Keratinocyte (primary cell): ENCODE measurements at regions not wholly inside any gene's neighbourhood (a gene's known extent, or its start where the extent isn't known, plus 50 kb on each side); places are given as distances from the start of the nearest gene placed in this dataset.

ENCODE experiments used
- DNase-seq: peaks from one replicate; pipeline ENCODE4 v3.0.0-alpha.2; 2011; ENCODE audit warnings: low read depth, missing footprints, low spot score
- FAIRE-seq: peaks from 2 replicates; lab custom pipeline; 2011; peaks lifted over from hg19 to GRCh38; lab: Jason Lieb, UNC
- H2AFZ ChIP-seq: 2 replicates; pipeline ENCODE4 v1.6.0; 2012; ENCODE audit warnings: low read length, control low read depth, inconsistent platforms; ENCODE audit not compliant: control insufficient read depth
- H3K27ac ChIP-seq: 2 replicates; pipeline ENCODE4 v1.5.1; 2011; ENCODE audit warnings: low read length; ENCODE audit not compliant: control insufficient read depth, insufficient read depth
- H3K27me3 ChIP-seq: 3 replicates; pipeline ENCODE4 v1.6.0; 2011; ENCODE audit warnings: low read length; ENCODE audit not compliant: control insufficient read depth, insufficient read depth; ENCODE audit errors: extremely low read depth
- H3K36me3 ChIP-seq, 2 experiments: 2 replicates in 1 of 2; 3 replicates in 1 of 2; pipeline ENCODE4 v1.5.1; 2011; ENCODE audit warnings: low read length in 2 of 2, mild to moderate bottlenecking in 1 of 2; ENCODE audit not compliant: control insufficient read depth in 2 of 2, insufficient read depth in 2 of 2; ENCODE audit errors: extremely low read depth in 1 of 2
- H3K4me1 ChIP-seq: 3 replicates; pipeline ENCODE4 v1.5.1; 2011; ENCODE audit warnings: low read length; ENCODE audit not compliant: control insufficient read depth, insufficient read depth; ENCODE audit errors: extremely low read depth
- H3K4me2 ChIP-seq: 3 replicates; pipeline ENCODE4 v1.6.0; 2011; ENCODE audit warnings: low read depth, low read length; ENCODE audit not compliant: control insufficient read depth, insufficient read depth; ENCODE audit errors: extremely low read depth
- H3K4me3 ChIP-seq, 3 experiments: fragments of 200-600 bp in 1 of 3; sonication (generic) in 1 of 3; 2 replicates in 2 of 3; 3 replicates in 1 of 3; pipeline ENCODE4 v1.5.1; 2011 to 2016; ENCODE audit warnings: low read length in 3 of 3, mild to moderate bottlenecking in 3 of 3, control low read depth in 2 of 3, inconsistent platforms in 1 of 3, low read depth in 1 of 3, mixed read lengths in 1 of 3, mixed run types in 1 of 3, moderate library complexity in 1 of 3; ENCODE audit not compliant: control insufficient read depth in 2 of 3, insufficient read depth in 2 of 3; ENCODE audit errors: extremely low read depth in 1 of 3
- H3K79me2 ChIP-seq: 2 replicates; pipeline ENCODE4 v1.6.0; 2012; ENCODE audit warnings: low read length; ENCODE audit not compliant: control insufficient read depth, insufficient read depth
- H3K9ac ChIP-seq: 3 replicates; pipeline ENCODE4 v1.6.0; 2011; ENCODE audit warnings: low read length; ENCODE audit not compliant: control insufficient read depth, insufficient read depth; ENCODE audit errors: extremely low read depth
- H3K9me1 ChIP-seq: 3 replicates; pipeline ENCODE4 v1.6.0; 2011; ENCODE audit warnings: low read length; ENCODE audit not compliant: control insufficient read depth, insufficient read depth; ENCODE audit errors: extremely low read depth
- H3K9me3 ChIP-seq: 2 replicates; pipeline ENCODE4 v1.5.1; 2012; ENCODE audit warnings: low read depth, low read length; ENCODE audit not compliant: control insufficient read depth
- H4K20me1 ChIP-seq: 3 replicates; pipeline ENCODE4 v1.6.0; 2011; ENCODE audit warnings: low read length; ENCODE audit not compliant: control insufficient read depth, insufficient read depth; ENCODE audit errors: extremely low read depth
- EZH2 ChIP-seq: IDR thresholded peaks from one replicate; pipeline ENCODE4 v1.6.1; 2012; ENCODE audit warnings: inconsistent platforms, mild to moderate bottlenecking, low read length, moderate library complexity
- dilution Hi-C: fragments of 300-500 bp; cut with MboI; formaldehyde crosslinking; loops from one replicate; pipeline ENCODE4 v1.7.0; 2020; ENCODE audit warnings: low sequenced_read_pairs; ENCODE audit not compliant: extremely low pct_ligation_motif_present
- TF ChIP-seq, protein P1 (sequence below), 3 experiments: IDR thresholded peaks in 1 of 3; conservative IDR thresholded peaks in 1 of 3; optimal IDR thresholded peaks in 1 of 3; 2 replicates in 2 of 3; 3 replicates in 1 of 3; pipeline versions ENCODE3 to v1.5.1; 2011; ENCODE audit warnings: low read length in 3 of 3, mild to moderate bottlenecking in 3 of 3, moderate library complexity in 2 of 3, control low read depth in 1 of 3, inconsistent platforms in 1 of 3; ENCODE audit not compliant: insufficient read depth in 2 of 3; ENCODE audit errors: extremely low read depth in 1 of 3

DNA sequence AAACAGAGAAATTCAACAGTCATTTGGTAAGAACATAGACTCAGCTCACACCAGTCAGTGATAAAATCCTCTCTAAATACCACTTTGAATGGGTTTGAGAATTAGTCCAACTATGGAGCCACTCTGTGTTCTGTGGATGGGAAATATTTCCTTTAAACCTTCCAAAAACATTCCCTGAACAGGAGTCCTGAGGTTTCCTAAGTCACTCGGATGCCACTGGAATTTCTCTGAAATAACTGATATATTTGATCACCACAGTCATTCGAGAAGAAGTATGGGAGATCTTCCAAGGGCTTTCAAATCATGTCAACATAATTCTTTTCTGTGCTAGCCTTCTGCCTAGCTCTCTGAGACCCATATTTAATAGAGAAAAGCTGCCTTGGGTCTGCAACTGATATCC, 958.6 kb downstream of the STIM2 start:
- Histone ChIP-seq H3K27me3 (no peaks in the 10 kb centered on the region), H3K9ac (no peak overlapping the region), H4K20me1 (no peaks in the 10 kb centered on the region), H3K4me2 (no peak overlapping the region), H3K9me1 (no peaks in the 10 kb centered on the region), H3K4me3 (no peak overlapping the region), H3K36me3 (no peaks in the 10 kb centered on the region), H3K9me3 (no peaks in the 10 kb centered on the region), H3K4me1 (no peaks in the 10 kb centered on the region), H3K79me2 (no peaks in the 10 kb centered on the region), H2AFZ (no peak overlapping the region), H3K27ac (no peak overlapping the region)
- no peak for FAIRE-seq
- no peak for TF ChIP-seq EZH2
- dilution Hi-C loops = no loop called here
- no peak for DNase-seq

DNA sequence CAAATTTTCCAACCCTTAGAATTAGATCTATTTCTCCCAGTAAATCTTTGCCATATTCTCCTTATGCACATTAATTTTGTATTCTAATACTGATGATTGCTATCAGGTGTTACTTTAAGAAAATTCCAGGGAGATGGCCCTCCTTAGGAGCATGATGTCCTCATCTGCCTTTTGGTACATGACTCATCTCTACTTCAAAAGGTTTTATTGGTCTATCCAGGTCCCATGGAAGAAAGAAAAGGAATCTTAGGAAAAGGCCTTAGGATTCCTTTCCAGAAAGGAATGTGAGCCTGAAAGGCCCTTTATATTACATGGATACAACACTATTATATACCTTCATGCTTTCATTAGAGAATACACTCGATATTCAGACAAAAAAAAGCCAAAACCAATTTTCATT, 968.2 kb downstream of the STIM2 start:
- DNase-seq = no peak
- Histone ChIP-seq H2AFZ (no peak overlapping the region), H3K27me3 (no peaks in the 10 kb centered on the region), H3K36me3 (no peaks in the 10 kb centered on the region), H3K4me3 (no peak overlapping the region), H3K4me1 (no peaks in the 10 kb centered on the region), H3K9me1 (no peaks in the 10 kb centered on the region), H3K79me2 (no peaks in the 10 kb centered on the region), H3K9me3 (no peaks in the 10 kb centered on the region), H3K4me2 (no peak overlapping the region), H4K20me1 (no peaks in the 10 kb centered on the region), H3K9ac (no peak overlapping the region), H3K27ac (no peak overlapping the region)
- no peak for TF ChIP-seq EZH2
- TF ChIP-seq, protein P1, sequence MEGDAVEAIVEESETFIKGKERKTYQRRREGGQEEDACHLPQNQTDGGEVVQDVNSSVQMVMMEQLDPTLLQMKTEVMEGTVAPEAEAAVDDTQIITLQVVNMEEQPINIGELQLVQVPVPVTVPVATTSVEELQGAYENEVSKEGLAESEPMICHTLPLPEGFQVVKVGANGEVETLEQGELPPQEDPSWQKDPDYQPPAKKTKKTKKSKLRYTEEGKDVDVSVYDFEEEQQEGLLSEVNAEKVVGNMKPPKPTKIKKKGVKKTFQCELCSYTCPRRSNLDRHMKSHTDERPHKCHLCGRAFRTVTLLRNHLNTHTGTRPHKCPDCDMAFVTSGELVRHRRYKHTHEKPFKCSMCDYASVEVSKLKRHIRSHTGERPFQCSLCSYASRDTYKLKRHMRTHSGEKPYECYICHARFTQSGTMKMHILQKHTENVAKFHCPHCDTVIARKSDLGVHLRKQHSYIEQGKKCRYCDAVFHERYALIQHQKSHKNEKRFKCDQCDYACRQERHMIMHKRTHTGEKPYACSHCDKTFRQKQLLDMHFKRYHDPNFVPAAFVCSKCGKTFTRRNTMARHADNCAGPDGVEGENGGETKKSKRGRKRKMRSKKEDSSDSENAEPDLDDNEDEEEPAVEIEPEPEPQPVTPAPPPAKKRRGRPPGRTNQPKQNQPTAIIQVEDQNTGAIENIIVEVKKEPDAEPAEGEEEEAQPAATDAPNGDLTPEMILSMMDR (optimal IDR thresholded peaks at IDR 0.05 in 1 of 3, IDR thresholded peaks at IDR 0.05 in 1 of 3, conservative IDR thresholded peaks at IDR 0.05 in 1 of 3; ENCODE audit: extremely low read depth in 1 of 3, insufficient read depth in 2 of 3, low read length in 3 of 3) = no peak
- no peak for FAIRE-seq
- dilution Hi-C loops = no loop called here

DNA sequence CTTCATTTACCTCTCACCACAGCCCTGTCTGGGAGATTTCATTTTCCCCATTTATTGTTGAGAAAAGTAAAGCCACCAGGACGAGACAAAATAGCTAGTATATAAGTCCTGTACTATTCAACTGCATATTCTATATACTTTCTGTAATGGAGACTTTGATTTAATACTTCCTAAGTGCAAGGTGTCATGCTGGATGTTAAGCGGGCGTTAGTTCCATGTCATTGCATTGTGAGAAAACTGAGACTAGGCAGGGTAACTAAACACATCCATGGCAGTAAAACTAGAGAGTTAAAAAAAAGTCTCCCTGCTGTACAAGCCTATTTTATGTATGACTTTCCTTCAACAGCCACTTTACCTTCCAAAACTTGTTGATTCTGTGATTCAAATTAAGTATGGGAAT, 969.6 kb downstream of the STIM2 start:
- H3K4me2 ChIP-seq = no peak overlapping the region
- no peaks in the 10 kb centered on the region for H3K9me3 ChIP-seq
- H3K79me2 ChIP-seq = no peaks in the 10 kb centered on the region
- dilution Hi-C loops = no loop called here
- FAIRE-seq (no peak), DNase-seq (no peak)
- TF ChIP-seq EZH2 = no peak
- TF ChIP-seq, protein P1 (optimal IDR thresholded peaks at IDR 0.05 in 1 of 3, IDR thresholded peaks at IDR 0.05 in 1 of 3, conservative IDR thresholded peaks at IDR 0.05 in 1 of 3; ENCODE audit: extremely low read depth in 1 of 3, insufficient read depth in 2 of 3, low read length in 3 of 3) = no peak
- no peak overlapping the region for H3K27ac ChIP-seq
- H3K4me3 ChIP-seq = no peak overlapping the region
- no peaks in the 10 kb centered on the region for H4K20me1 ChIP-seq
- no peaks in the 10 kb centered on the region for H3K9me1 ChIP-seq
- no peak overlapping the region for H2AFZ ChIP-seq
- H3K4me1 ChIP-seq = no peaks in the 10 kb centered on the region
- H3K27me3 ChIP-seq = no peaks in the 10 kb centered on the region
- H3K9ac ChIP-seq = no peak overlapping the region
- no peaks in the 10 kb centered on the region for H3K36me3 ChIP-seq
